HG03354 (cell line): ENCODE measurements at regions not wholly inside any gene's neighbourhood (a gene's known extent, or its start where the extent isn't known, plus 50 kb on each side); places are given as distances from the start of the nearest gene placed in this dataset.
"Not testable (repeated sequence)": the region's sequence is repeated elsewhere in the genome, so short reads cannot be mapped to it uniquely, and the experiment has no call there.

Experiments used
- ATAC-seq: cut with Tn5 transposase; IDR thresholded peaks from one replicate; pipeline ENCODE4 v1.9.1; 2021; ENCODE audit warnings: mild to moderate bottlenecking; ENCODE audit not compliant: unreplicated experiment, poor library complexity, severe bottlenecking

DNA sequence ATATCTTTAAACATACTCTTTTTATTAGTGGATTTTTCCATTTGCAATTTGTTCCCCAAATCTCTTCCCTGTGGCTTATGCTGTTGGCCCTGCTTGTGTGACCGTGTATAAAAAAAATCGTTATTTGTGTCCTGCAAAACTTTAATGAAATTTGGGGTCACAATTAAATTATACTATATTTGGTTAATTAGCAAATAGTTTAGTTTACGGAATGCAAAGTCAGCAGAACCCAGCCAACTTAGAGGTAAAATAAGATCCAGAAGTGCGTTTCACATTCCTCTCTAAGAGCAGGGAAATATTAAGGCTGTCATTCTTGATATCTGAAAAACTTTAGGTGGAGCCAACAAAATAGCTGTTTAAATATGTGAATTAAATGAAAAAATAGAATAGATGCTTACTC lies 2023.5 kb upstream of the WWC1 start:
- ATAC-seq = no peak

DNA sequence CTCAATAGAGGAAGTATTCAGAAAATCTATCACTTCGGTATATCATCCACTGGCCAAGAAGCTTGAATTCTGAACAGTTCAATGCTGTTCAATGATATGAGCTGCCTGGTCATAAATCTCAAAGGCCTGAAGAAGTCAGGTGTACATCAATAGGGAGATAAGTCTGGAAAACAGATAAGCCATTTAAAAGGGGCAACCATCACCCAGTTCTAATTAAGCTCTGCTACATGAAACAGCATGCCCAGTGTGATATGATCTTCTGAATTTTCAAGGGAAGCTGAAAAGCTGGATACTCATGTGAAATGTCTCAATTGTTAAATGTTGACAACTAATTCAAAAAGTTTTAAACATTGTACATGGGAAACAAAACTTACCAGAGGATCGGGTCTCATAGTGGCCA lies 2020.7 kb upstream of the WWC1 start:
- ATAC-seq = no peak

DNA sequence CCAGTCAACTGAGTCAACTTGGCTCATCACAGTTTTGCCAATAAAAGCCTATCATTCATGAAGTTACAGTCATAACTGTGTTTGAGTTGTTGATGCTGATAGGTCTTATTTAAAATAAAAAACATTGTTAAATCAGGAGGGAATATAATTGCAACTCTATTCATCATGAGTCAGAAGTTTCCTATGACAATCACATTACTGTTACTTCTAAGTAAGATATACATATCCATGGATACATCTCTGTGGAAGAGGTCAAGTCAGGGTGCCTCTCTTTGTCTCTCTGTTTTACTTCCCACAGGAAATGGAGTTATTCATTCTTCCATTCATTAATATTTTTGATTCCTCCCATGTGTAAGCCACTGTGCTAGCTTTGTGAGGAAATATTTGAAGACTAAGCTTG lies 2015.4 kb upstream of the WWC1 start:
- no peak for ATAC-seq

DNA sequence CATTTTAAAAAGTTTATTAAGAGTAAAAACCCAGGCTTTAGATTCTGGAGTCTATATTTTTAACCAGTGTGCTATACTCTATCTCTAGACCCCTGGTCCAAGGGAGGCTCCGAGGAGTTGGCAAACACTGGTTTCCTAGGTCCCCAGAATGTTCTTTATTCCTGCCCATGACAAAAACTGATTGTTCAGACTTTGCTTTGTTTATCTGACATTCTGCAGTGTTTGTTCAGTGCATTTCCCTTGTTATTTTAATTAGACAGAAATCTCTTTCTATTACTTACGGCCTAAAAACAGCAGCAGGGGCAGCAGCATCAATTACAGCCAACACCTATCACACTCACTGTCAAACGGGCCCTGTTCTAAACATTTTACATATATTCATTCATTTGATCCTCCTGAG lies 2011.6 kb upstream of the WWC1 start:
- ATAC-seq = no peak

DNA sequence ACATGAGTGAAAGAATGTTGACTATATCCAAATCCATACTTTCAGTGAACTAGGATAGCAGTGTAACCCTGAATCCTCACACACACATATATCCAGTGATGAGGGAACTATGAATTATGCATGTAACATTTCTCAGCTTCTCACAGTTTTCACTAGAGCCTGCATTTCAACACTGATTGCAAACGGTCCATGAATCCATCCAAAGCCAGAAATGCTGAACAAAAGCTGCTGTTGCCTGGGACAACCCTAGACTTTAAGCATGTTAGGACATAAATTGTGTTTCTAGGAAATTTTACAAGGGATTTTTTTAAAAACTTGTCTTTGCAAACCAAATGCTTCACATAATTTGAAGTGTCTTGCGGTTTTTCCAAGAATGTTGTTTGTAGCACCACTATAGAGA lies 2010.0 kb upstream of the WWC1 start:
- ATAC-seq = no peak

DNA sequence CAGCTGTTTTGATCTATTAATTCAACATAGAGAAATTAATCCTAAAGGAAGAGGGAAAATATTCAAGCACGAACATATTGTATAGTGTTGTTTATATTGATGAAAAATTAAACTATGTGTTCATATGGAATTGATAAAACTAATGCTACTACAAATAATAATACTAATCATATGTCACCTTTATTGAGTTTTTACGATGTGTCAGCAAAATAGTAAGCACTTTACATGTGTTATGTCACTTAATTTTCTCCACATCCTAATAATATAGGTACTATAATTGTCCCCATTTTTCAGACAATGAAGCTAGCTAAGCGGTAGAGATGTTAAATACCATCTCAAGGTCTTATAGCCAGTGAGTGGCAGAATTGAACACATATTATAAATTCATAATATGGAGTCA lies 2008.5 kb upstream of the WWC1 start:
- no peak for ATAC-seq

DNA sequence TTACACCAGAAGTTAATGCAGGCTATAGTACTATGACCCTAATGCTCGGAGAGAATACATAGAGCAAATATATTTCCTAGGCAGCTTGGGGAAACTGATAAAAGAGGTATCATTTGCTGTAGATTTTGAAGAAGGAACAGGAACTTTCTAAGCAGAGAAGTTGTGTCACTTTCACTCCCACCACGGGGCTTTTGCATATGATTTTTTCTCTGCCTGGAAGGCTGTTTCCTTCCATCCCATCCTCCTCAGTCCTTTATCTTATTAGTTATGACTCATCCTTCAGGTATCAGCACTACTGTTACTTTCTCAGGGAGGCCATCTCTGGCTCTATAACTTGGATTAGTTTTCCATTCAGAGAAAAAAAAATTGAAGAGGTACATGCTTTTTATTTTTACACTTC lies 2006.1 kb upstream of the WWC1 start:
- ATAC-seq = no peak

DNA sequence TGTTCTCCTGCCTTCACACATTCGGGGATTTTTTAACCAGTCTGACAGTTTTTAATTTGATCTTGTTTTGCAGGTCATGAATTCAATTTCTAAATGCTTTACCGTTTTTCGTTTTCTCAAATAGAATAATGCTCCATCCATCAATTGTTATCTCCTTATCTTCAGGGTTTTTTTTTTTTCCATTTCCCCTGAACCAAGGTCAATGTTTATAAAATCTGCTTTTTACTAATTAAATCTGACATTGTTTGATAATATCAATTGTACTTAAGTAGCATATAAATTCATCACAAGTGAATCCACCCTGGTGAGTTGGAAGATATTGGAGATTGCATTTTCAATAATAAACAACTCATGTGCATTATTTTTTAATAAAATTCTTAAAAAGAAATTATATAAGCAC lies 2004.6 kb upstream of the WWC1 start:
- ATAC-seq = no peak

DNA sequence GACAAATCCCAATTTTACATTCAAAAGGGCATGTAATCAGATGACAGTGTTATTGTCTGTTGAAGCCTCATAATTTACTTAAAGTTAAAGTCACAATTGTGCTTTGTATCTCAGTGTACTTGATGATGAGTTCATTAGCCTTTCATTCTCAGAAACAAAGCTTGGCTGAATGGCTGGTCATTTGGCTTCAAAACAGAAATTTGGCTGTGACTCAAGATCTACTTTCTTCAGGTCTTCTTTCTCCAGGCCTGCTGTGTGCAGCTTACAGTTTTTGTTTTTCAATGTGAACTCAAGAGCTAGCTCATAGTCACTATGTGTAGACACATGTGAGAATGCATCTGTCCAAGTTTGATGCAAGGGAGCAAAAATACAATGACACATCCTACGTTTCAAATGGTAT lies 2003.6 kb upstream of the WWC1 start:
- ATAC-seq = no peak

DNA sequence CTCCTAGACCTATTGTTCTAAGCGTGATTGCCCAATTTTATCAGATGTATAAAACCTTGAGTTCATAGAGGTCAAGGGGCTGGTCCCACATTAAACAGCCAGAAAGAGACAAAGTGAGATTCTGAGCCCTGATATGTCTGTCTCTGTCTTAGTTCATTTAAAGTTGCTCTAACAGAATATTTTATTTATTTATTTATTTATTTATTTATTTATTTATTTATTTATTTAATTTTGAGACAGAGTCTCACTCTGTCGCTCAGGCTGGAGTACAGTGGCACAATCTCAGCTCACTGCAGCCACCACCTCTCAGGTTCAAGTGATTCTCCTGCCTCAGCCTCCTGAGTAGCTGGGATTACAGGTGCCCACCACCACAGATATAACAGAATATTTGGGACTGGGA lies 1999.6 kb upstream of the WWC1 start:
- not testable (repeated sequence) for ATAC-seq

DNA sequence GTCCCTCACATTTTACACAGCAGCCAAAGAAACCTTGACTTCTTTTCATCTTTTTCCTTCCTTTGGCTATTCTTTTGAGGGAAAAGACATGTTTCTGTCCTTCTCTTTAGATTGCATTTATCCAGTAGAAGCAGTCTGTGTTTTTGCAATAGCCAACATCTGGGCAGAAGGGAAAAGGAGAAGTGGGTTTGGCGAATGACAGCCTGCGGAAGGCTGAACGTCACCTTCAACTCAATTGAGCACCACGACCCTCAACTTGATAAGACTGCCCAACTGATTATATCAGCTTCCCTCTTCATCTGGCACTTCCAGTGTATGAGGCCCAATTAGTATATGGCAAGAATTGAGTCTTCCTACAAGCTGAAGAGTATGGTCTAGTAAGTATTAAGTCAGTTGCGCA lies 1997.6 kb upstream of the WWC1 start:
- no peak for ATAC-seq

DNA sequence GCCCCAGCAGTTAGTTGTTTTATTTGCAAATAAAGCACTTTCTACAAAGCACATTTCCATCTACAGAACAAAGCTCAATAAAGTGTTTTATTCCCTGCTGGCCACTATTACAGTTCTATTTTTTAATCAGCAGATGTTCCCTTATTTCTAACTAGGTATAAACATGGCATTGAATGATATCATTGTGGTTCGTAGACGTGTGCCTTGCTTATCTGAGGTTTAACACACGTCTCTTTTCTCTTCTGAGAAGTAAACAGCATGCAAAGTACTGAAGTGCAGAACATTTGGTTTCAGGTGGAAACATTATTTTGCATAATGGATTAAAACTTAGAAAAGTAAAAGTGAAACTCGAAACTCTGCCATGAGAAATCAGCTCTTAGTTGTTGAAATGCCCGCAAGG lies 1989.3 kb upstream of the WWC1 start:
- no peak for ATAC-seq

DNA sequence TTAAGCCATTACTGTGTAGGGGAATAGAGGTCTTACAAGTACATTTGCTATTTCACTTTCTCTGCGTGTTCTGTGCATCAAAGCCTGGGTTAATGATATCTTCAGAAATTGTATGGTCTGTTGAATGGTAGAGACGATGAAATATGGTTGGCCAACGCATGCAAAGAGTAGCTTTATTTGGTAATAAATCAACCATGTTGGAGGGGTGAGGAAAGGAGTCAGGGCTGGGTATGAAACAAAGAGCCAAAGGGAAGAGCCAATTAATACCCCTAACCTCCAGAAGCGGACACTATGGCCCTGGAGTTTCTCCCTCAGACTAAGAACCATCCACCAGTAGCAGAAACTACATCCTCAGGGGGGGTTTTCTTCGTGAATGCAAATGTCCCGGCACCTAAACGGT lies 1974.0 kb upstream of the WWC1 start:
- ATAC-seq = no peak

DNA sequence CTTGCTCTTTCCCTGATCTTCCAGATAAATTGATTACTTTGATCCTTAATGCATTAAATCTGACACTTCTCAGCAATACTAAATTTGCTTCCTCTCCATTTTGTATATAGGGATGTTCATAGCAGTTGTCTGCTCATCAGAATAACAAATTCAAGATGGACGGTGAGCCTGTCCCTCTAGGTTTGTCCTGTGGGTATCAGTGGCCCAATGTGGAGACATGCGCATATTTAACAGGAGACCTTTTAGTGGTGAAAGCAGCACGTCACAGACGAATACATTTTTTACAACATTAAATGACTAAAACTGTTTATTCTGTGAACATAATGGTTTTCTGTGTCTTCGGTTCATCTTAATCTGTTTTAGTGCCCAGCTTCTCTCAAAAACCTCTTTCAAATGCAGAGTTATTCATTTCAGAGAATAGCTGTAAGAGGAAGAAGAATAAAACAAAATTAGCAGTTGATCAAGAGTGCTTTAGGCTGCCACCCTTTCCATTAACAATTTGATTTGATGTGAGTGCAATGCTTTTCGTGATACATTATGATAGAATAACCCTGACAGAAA lies 1970.4 kb upstream of the WWC1 start:
- ATAC-seq = no peak

DNA sequence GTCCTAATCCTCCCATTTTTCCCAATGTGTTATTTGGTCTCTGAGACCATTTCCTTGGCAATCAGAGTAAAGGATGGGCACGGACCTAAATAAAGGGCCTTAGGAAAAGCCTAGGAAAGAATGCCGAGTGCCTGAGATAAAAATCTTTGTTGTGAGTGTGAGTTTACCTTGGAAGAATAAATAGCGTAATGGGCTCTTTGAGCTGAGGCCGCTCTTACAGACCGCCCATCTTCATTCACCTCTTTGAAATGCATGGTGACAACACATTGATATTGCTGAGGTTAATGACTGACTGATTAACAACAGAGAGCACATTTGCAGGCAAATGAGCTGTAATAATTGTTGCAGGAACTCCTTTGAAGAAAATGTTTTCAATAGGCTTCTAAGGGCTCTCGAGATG lies 1967.1 kb upstream of the WWC1 start:
- ATAC-seq = no peak

DNA sequence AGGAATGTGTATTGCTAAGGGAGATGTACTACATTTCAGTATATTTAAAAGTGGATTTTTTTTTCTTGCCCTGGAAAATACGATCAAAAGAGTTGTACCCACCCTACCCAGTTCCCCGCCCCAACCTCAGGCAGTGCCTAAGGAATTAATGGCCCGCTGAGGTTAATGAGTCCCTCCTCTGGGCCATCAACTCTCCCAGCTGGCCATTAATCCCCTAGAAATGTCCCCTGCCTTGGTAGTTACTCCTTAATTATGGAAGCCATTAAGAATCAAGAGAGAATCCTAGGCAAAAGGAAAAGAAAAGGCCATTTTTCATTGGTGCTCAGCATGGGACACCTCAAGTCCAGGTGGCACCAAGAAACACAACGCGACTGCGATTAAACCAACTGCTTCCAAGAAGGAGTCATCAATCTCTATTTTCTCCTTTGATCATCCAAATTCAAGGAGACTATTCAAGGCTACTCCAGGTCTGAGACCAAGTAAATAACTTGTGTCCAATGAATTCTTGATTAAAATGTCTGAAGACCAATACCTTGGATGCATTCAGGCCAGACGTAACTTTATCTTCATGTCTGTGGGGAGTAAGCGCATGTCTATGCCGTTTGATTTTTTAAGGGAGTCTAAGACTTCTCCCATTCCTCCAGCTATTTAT lies 1962.2 kb upstream of the WWC1 start:
- no peak for ATAC-seq

DNA sequence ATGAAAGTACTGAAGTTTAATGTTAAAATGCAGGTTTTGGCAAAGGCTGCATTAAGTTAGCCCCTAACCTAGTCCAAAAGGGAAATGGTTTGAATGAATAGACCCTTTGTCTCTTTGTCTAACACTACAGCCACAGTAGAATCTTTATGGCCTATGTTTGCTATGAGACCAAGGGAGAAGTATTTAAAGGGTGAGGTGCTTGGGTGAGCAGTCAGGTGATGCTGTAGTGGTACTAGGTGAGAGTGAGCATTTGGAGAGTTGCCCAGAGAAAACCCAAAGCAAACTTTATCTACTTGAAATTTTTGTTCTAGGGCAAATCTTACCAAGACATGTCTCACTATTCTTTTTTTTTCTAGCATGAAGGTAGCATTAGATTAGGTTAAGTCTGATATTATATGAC lies 1961.4 kb upstream of the WWC1 start:
- ATAC-seq = no peak

DNA sequence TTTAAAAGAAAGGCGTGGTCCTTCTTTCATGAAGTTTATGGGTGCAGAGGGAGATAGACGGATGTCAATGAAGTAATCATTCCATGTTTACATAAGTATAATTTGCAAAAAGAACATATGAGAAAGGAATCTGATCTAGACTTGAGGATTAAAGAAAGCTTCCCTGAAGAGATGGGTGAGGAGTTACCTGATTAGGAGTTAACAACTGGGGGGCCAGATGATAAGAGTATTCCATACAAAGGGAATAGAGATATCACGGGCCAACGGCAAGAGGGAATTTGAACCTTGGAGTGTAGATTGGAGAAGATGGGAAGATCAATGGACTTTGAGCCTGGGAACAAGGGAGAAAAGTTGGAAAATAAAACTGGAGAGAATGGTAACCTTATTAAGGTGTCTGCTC lies 1959.9 kb upstream of the WWC1 start:
- ATAC-seq = no peak

DNA sequence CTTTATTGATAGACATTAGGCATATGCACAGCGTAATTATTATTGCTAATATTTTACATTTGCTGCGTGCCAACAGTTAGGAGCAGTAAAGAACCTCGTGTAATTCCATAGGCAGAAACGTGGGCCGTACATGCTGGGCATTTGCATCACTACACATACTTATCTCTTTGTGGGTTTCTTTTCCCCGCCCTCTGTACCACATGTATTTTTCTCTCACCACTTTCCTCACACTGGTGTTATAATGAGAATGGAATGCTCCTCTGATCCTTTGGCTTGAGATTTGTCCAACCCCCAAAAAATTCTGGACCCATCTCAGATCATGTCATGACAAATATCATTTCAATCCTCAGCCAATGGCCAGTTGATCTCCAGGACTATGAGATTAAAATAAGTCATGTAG lies 1952.6 kb upstream of the WWC1 start:
- ATAC-seq = no peak

DNA sequence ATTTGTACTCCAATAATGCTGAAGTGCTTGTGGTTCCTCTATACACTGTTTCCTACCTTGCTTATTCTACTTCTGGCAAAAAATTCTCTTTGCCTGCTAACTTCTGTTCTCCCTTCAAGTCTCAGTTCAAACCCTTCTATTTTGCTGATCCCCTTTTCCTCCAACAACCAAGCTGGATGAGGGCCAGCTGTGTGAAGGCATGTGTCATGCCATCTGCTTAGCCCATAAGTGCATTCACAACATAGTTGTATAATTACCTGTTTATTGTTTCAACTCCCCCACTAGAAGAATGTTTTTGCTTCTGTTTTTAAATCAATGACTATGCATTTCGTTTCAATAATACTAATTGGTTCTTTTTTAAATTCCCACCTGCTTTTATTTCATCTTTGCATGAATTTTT lies 1951.4 kb upstream of the WWC1 start:
- ATAC-seq = no peak

DNA sequence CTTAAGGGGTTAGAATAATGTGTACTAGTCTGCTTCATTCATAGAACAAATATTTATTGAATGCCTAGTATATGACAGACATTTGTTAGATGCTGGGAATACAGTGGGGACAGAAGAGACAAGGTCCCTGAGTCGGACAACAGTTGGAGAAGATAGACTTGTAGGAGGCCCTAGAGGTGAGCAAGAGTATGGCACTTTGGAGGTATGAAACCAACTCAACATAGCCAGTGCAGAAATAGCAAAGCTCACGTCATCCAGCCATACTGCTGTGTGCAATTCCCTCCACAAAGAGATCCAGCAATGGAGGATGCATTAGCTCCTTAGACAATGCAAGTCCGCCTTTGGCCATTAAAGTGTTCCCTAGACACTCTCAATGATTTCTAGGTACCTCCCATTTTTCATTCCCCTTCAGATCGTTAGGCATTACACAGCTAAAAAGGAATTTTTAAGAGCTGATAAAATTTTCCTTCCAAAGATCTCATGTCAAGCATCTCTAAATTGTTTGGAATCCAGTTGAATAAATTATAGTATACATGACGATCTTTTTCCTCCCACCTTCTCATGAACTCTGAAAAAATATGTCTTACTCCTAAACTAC lies 1949.6 kb upstream of the WWC1 start:
- no peak for ATAC-seq

DNA sequence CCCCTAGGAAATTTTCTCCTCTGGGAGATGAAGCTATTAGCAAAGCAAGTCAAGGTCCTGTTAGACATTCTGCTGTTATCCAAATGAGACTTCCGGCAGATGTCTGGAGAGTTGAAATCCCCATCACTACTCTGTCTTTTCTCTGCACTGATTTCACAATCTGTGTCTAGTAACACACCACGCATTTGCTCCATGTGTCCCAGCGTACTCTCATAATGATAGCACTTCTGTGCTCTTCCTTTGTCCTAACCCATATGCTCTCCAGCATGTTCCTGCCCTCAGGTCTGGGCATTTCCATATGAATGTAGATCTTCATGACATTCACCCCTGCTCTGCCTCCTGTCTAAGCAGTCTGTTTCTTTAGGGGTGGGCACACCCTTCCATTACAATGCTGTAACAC lies 1949.0 kb upstream of the WWC1 start:
- ATAC-seq = no peak
